ENCODE measurements at regions not wholly inside any gene's neighbourhood (a gene's known extent, or its start where the extent isn't known, plus 50 kb on each side); places are given as distances from the start of the nearest gene placed in this dataset.
"Not testable (repeated sequence)": the region's sequence is repeated elsewhere in the genome, so short reads cannot be mapped to it uniquely, and the experiment has no call there.

DNA sequence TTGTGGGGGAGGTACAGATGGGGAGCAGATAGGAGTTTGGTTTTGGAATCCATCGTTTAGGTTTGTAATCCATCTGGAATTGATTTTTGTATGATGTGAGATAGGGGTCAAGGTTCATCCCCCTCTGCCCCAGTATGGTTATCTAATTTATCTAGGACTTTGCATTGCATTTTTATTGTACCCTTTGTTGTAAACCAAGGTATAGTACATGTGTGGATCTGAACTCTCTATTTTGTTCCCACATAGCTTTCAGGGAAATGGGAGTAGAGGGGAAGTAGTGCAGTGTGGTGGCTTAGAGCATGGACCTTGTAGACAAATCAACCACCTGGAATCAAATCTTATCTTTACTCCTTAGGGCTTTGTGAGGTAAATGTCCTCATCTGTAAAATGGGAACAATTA is 65.7 kb downstream of the RAD54L2 start:
- DNase-seq (ENCODE audit: low read depth) (no peak), FAIRE-seq (no peak)
- no peaks in the 10 kb centered on the region for H3K9me3 ChIP-seq (ENCODE audit: insufficient read depth, low read depth, low read length)
- Mint-ChIP-seq H3K27me3 (ENCODE audit: low read depth, unreplicated experiment) (no peaks in the 10 kb centered on the region), H3K4me3 (ENCODE audit: unreplicated experiment) (no peak overlapping the region), H3K4me1 (ENCODE audit: low read depth, unreplicated experiment) (peaks cover 2% of the 10 kb centered on the region), H3K36me3 (ENCODE audit: low read depth, unreplicated experiment) (peaks cover 4% of the 10 kb centered on the region), H3K9me3 (ENCODE audit: unreplicated experiment) (peaks cover 4% of the 10 kb centered on the region), H3K27ac (ENCODE audit: unreplicated experiment) (no peak overlapping the region)
- H4K20me1 ChIP-seq (ENCODE audit: insufficient read depth, low read length): peaks cover 46% of the 10 kb centered on the region
- H3K36me3 ChIP-seq (ENCODE audit: insufficient read depth, low read length): no peaks in the 10 kb centered on the region
- H3K27me3 ChIP-seq (ENCODE audit: insufficient read depth, low read length): no peaks in the 10 kb centered on the region
- no peak overlapping the region for H3K4me3 ChIP-seq (ENCODE audit: insufficient read depth, low read depth, low read length)
- no peak overlapping the region for H3K4me2 ChIP-seq (ENCODE audit: low read length)
- H3K79me2 ChIP-seq (ENCODE audit: insufficient read depth, low read length): peaks cover 43% of the 10 kb centered on the region
- no peaks in the 10 kb centered on the region for H3K4me1 ChIP-seq (ENCODE audit: insufficient read depth, low read length)
- H2AFZ ChIP-seq (ENCODE audit: low read depth, low read length): no peak overlapping the region
- no peak overlapping the region for H3K27ac ChIP-seq (ENCODE audit: low read depth, low read length)
- no peak overlapping the region for H3K9ac ChIP-seq (ENCODE audit: low read length)
- TF ChIP-seq, protein P1, sequence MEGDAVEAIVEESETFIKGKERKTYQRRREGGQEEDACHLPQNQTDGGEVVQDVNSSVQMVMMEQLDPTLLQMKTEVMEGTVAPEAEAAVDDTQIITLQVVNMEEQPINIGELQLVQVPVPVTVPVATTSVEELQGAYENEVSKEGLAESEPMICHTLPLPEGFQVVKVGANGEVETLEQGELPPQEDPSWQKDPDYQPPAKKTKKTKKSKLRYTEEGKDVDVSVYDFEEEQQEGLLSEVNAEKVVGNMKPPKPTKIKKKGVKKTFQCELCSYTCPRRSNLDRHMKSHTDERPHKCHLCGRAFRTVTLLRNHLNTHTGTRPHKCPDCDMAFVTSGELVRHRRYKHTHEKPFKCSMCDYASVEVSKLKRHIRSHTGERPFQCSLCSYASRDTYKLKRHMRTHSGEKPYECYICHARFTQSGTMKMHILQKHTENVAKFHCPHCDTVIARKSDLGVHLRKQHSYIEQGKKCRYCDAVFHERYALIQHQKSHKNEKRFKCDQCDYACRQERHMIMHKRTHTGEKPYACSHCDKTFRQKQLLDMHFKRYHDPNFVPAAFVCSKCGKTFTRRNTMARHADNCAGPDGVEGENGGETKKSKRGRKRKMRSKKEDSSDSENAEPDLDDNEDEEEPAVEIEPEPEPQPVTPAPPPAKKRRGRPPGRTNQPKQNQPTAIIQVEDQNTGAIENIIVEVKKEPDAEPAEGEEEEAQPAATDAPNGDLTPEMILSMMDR (IDR thresholded peaks at IDR 0.05; ENCODE audit: insufficient read depth, low read depth, low read length): no peak

DNA sequence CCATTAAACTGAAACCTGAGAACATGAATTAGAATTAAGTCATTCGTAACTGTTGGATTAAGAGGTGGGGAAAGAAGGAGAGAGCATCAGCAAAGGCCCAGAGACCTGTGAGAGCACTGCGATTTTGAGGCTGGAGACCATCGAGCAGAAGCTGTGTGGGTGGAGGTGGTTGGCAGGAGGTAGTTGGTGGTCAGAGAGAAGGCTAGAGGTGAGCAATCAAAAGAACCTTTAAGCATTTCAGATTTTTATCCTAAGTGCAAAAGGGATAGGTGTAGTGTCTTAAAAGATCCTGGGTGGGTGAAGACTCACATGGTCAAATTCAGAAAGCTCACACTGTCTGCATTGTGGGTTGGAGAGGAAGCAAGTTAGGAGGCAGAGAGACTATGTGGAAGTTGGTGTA is 65.1 kb upstream of the TEX264 start:
- peaks cover 57% of the 10 kb centered on the region for H4K20me1 ChIP-seq (ENCODE audit: insufficient read depth, low read length)
- H3K36me3 Mint-ChIP-seq (ENCODE audit: low read depth, unreplicated experiment): peaks cover 4% of the 10 kb centered on the region
- no peak overlapping the region for H3K4me3 ChIP-seq (ENCODE audit: insufficient read depth, low read depth, low read length)
- TF ChIP-seq EZH2 (IDR thresholded peaks at IDR 0.05; ENCODE audit: insufficient read depth, low read length): no peak
- TF ChIP-seq, protein P1 (IDR thresholded peaks at IDR 0.05; ENCODE audit: insufficient read depth, low read depth, low read length): no peak
- H3K4me3 Mint-ChIP-seq (ENCODE audit: unreplicated experiment): no peak overlapping the region
- no peaks in the 10 kb centered on the region for H3K27me3 ChIP-seq (ENCODE audit: insufficient read depth, low read length)
- FAIRE-seq: no peak
- no peak overlapping the region for H3K27ac ChIP-seq (ENCODE audit: low read depth, low read length)
- peaks cover 2% of the 10 kb centered on the region for H3K4me1 Mint-ChIP-seq (ENCODE audit: low read depth, unreplicated experiment)
- no peak overlapping the region for H3K4me2 ChIP-seq (ENCODE audit: low read length)
- DNase-seq (ENCODE audit: low read depth): peak; percentile 4
- peaks cover 4% of the 10 kb centered on the region for H3K9me3 Mint-ChIP-seq (ENCODE audit: unreplicated experiment)
- H3K9me3 ChIP-seq (ENCODE audit: insufficient read depth, low read depth, low read length): no peaks in the 10 kb centered on the region
- H2AFZ ChIP-seq (ENCODE audit: low read depth, low read length): no peak overlapping the region
- no peaks in the 10 kb centered on the region for H3K36me3 ChIP-seq (ENCODE audit: insufficient read depth, low read length)
- no peaks in the 10 kb centered on the region for H3K27me3 Mint-ChIP-seq (ENCODE audit: low read depth, unreplicated experiment)
- H3K79me2 ChIP-seq (ENCODE audit: insufficient read depth, low read length): peaks cover 31% of the 10 kb centered on the region
- no peak overlapping the region for H3K27ac Mint-ChIP-seq (ENCODE audit: unreplicated experiment)
- no peak overlapping the region for H3K9ac ChIP-seq (ENCODE audit: low read length)
- H3K4me1 ChIP-seq (ENCODE audit: insufficient read depth, low read length): no peaks in the 10 kb centered on the region

DNA sequence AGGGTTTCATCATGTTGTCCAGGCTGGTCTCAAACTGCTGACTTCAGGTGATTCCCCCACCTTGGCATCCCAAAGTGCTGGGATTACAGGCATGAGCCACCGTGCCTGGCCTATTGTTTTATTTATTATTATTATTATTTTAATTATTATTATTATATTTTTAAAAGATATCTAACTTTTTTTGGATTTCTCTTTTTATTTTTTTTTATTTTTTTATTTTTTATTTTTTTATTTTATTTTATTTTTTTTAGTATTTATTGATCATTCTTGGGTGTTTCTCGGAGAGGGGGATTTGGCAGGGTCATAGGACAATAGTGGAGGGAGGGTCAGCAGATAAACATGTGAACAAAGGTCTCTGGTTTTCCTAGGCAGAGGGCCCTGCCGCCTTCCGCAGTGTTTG is 64.2 kb upstream of the TEX264 start:
- H3K4me1 ChIP-seq (ENCODE audit: insufficient read depth, low read length); H3K4me2 ChIP-seq (ENCODE audit: low read length); H3K27ac ChIP-seq (ENCODE audit: low read depth, low read length); DNase-seq (ENCODE audit: low read depth); H3K9me3 ChIP-seq (ENCODE audit: insufficient read depth, low read depth, low read length); H3K4me3 ChIP-seq (ENCODE audit: insufficient read depth, low read depth, low read length); H3K27ac Mint-ChIP-seq (ENCODE audit: unreplicated experiment); H3K9ac ChIP-seq (ENCODE audit: low read length); H3K27me3 ChIP-seq (ENCODE audit: insufficient read depth, low read length); H3K9me3 Mint-ChIP-seq (ENCODE audit: unreplicated experiment); H3K36me3 ChIP-seq (ENCODE audit: insufficient read depth, low read length); H3K4me1 Mint-ChIP-seq (ENCODE audit: low read depth, unreplicated experiment); H3K27me3 Mint-ChIP-seq (ENCODE audit: low read depth, unreplicated experiment); FAIRE-seq; H2AFZ ChIP-seq (ENCODE audit: low read depth, low read length); H3K36me3 Mint-ChIP-seq (ENCODE audit: low read depth, unreplicated experiment); H3K4me3 Mint-ChIP-seq (ENCODE audit: unreplicated experiment): not testable (repeated sequence)
- Histone ChIP-seq H3K79me2 (ENCODE audit: insufficient read depth, low read length) (peaks cover 37% of the 10 kb centered on the region), H4K20me1 (ENCODE audit: insufficient read depth, low read length) (peaks cover 64% of the 10 kb centered on the region)

DNA sequence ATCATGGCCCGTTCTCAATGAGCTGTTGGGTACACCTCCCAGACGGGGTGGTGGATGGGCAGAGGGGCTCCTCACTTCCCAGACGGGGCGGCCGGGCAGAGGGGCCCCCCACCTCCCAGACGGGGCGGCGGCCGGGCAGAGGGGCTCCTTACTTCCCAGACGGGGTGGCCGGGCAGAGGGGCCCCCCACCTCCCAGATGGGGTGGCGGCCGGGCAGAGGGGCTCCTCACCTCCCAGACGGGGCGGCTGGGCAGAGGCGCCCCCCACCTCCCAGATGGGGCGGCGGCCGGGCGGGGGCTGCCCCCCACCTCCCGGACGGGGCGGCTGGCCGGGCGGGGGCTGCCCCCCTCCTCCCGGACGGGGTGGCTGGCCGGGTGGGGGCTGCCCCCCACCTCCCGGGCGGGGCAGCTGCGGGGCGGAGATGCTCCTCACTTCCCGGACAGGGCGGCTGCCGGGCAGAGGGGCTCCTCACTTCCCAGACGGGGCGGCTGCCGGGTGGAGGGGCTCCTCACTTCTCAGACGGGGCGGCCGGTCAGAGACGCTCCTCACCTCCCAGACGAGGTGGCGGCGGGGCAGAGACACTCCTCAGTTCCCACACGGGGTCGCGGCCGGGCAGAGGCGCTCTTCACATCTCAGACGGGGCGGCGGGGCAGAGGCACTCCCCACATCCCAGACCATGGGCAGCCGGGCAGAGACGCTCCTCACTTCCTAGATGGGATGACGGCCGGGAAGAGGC is 63.3 kb upstream of the TEX264 start:
- H3K9me3 ChIP-seq (ENCODE audit: insufficient read depth, low read depth, low read length); H3K27me3 ChIP-seq (ENCODE audit: insufficient read depth, low read length); H3K4me3 Mint-ChIP-seq (ENCODE audit: unreplicated experiment); H3K4me1 Mint-ChIP-seq (ENCODE audit: low read depth, unreplicated experiment); DNase-seq (ENCODE audit: low read depth); H2AFZ ChIP-seq (ENCODE audit: low read depth, low read length); H3K36me3 ChIP-seq (ENCODE audit: insufficient read depth, low read length); H3K36me3 Mint-ChIP-seq (ENCODE audit: low read depth, unreplicated experiment); H3K27me3 Mint-ChIP-seq (ENCODE audit: low read depth, unreplicated experiment); H3K9me3 Mint-ChIP-seq (ENCODE audit: unreplicated experiment); FAIRE-seq; H3K27ac ChIP-seq (ENCODE audit: low read depth, low read length); H3K27ac Mint-ChIP-seq (ENCODE audit: unreplicated experiment); H3K9ac ChIP-seq (ENCODE audit: low read length); H3K4me1 ChIP-seq (ENCODE audit: insufficient read depth, low read length); H3K4me2 ChIP-seq (ENCODE audit: low read length); H3K4me3 ChIP-seq (ENCODE audit: insufficient read depth, low read depth, low read length): not testable (repeated sequence)
- Histone ChIP-seq H3K79me2 (ENCODE audit: insufficient read depth, low read length) (peaks cover 39% of the 10 kb centered on the region), H4K20me1 (ENCODE audit: insufficient read depth, low read length) (peaks cover 58% of the 10 kb centered on the region)

Data from astrocyte (in vitro differentiated cells and primary cell).